Mesodermal cell (in vitro differentiated cells): ENCODE measurements at regions not wholly inside any gene's neighbourhood (a gene's known extent, or its start where the extent isn't known, plus 50 kb on each side); places are given as distances from the start of the nearest gene placed in this dataset.

Experiments used
- H3K27ac ChIP-seq: 2 replicates; pipeline ENCODE4 v1.7.0; 2013; ENCODE audit warnings: mild to moderate bottlenecking, low read depth, low read length, moderate library complexity; ENCODE audit not compliant: severe bottlenecking
- H3K36me3 ChIP-seq: 2 replicates; pipeline ENCODE4 v1.7.1; 2013; ENCODE audit warnings: mild to moderate bottlenecking, low read length, moderate library complexity; ENCODE audit not compliant: control insufficient read depth, insufficient read depth
- H3K4me1 ChIP-seq: one replicate; pipeline ENCODE4 v1.7.1; 2013; ENCODE audit warnings: mild to moderate bottlenecking, low read length; ENCODE audit not compliant: insufficient read depth, control insufficient read depth, poor library complexity, severe bottlenecking
- H3K4me3 ChIP-seq: 2 replicates; pipeline ENCODE4 v1.7.0; 2013; ENCODE audit warnings: low read length, control low read depth, mild to moderate bottlenecking; ENCODE audit not compliant: insufficient read depth, poor library complexity, severe bottlenecking; ENCODE audit errors: extremely low read depth
- H3K9me3 ChIP-seq: 2 replicates; pipeline ENCODE4 v1.7.1; 2013; ENCODE audit warnings: mild to moderate bottlenecking, low read length, moderate library complexity; ENCODE audit not compliant: control insufficient read depth
- WGBS, 2 experiments: methylation state at CpG; one replicate each; pipeline ENCODE4 v1.1.5; 2013; ENCODE audit warnings: missing lambda C conversion rate in 2 of 2; ENCODE audit not compliant: insufficient coverage in 2 of 2; 5-methylcytosine and 5-hydroxymethylcytosine counted together

GRCh38 chr5:168027007-168027406 lies 264.4 kb upstream of the WWC1 start:
- Histone ChIP-seq H3K27ac (no peak overlapping the region), H3K36me3 (no peaks in the 10 kb centered on the region), H3K9me3 (no peaks in the 10 kb centered on the region), H3K4me1 (no peaks in the 10 kb centered on the region), H3K4me3 (no peak overlapping the region)
- 78 to 84% methylated on average over 5 to 6 of the region's 6 CpGs for WGBS, 2 experiments

GRCh38 chr5:168030912-168031311 lies 260.5 kb upstream of the WWC1 start:
- no CpG with 5 or more reads among the region's 2 CpGs for WGBS, 2 experiments
- no peaks in the 10 kb centered on the region for H3K36me3 ChIP-seq
- no peak overlapping the region for H3K4me3 ChIP-seq
- no peaks in the 10 kb centered on the region for H3K4me1 ChIP-seq
- H3K27ac ChIP-seq, result no peak overlapping the region
- H3K9me3 ChIP-seq, result no peaks in the 10 kb centered on the region

GRCh38 chr5:168031614-168032013 lies 259.8 kb upstream of the WWC1 start:
- Histone ChIP-seq H3K4me1 (no peaks in the 10 kb centered on the region), H3K36me3 (no peaks in the 10 kb centered on the region), H3K4me3 (no peak overlapping the region), H3K27ac (no peak overlapping the region), H3K9me3 (no peaks in the 10 kb centered on the region)
- 82 to 100% methylated on average over 1 of the region's 1 CpG for WGBS, 2 experiments

GRCh38 chr5:168039039-168039438 lies 252.4 kb upstream of the WWC1 start:
- Histone ChIP-seq H3K27ac (no peak overlapping the region), H3K9me3 (no peaks in the 10 kb centered on the region), H3K4me3 (no peak overlapping the region), H3K36me3 (no peaks in the 10 kb centered on the region), H3K4me1 (no peaks in the 10 kb centered on the region)
- WGBS, 2 experiments, result 95 to 97% methylated on average over 10 of the region's 13 CpGs

- Histone ChIP-seq H3K9me3 (no peaks in the 10 kb centered on the region), H3K36me3 (no peaks in the 10 kb centered on the region), H3K4me3 (no peak overlapping the region), H3K4me1 (no peaks in the 10 kb centered on the region), H3K27ac (no peak overlapping the region)
- WGBS, 2 experiments, result 76 to 84% methylated on average over 7 to 12 of the region's 13 CpGs
These were observed 251.7 kb upstream of the WWC1 start for GRCh38 chr5:168039566-168040248.

- 83% methylated on average over 1 of the region's 2 CpGs; no CpG with 5 or more reads in 1 of the 2 experiments for WGBS, 2 experiments
- H3K27ac ChIP-seq, result no peak overlapping the region
- H3K9me3 ChIP-seq, result no peaks in the 10 kb centered on the region
- H3K36me3 ChIP-seq, result no peaks in the 10 kb centered on the region
- no peaks in the 10 kb centered on the region for H3K4me1 ChIP-seq
- H3K4me3 ChIP-seq, result no peak overlapping the region
These were observed 249.9 kb upstream of the WWC1 start for GRCh38 chr5:168041583-168041982.

- H3K36me3 ChIP-seq, result no peaks in the 10 kb centered on the region
- 87 to 89% methylated on average over 8 to 9 of the region's 12 CpGs for WGBS, 2 experiments
- no peaks in the 10 kb centered on the region for H3K9me3 ChIP-seq
- H3K4me1 ChIP-seq, result no peaks in the 10 kb centered on the region
- no peak overlapping the region for H3K4me3 ChIP-seq
- H3K27ac ChIP-seq, result no peak overlapping the region
These were observed 249.0 kb upstream of the WWC1 start for GRCh38 chr5:168042284-168043068.

- WGBS, 2 experiments, result 60 to 80% methylated on average over 1 of the region's 4 CpGs
These were observed 245.3 kb upstream of the WWC1 start for GRCh38 chr5:168046163-168046562.

GRCh38 chr5:168047043-168047668 lies 244.3 kb upstream of the WWC1 start:
- no peaks in the 10 kb centered on the region for H3K36me3 ChIP-seq
- 23% methylated on average over 10 to 11 of the region's 11 CpGs for WGBS, 2 experiments
- H3K4me3 ChIP-seq, result no peak overlapping the region
- H3K4me1 ChIP-seq, result no peaks in the 10 kb centered on the region
- H3K27ac ChIP-seq, result no peak overlapping the region
- no peaks in the 10 kb centered on the region for H3K9me3 ChIP-seq

More at GRCh38 chr5:168046163-168046562, 245.3 kb upstream of the WWC1 start:
- no peaks in the 10 kb centered on the region for H3K36me3 ChIP-seq
- H3K27ac ChIP-seq, result no peak overlapping the region
- H3K4me3 ChIP-seq, result no peak overlapping the region
- no peaks in the 10 kb centered on the region for H3K9me3 ChIP-seq
- no peaks in the 10 kb centered on the region for H3K4me1 ChIP-seq

- H3K27ac ChIP-seq, result no peak overlapping the region
- no peaks in the 10 kb centered on the region for H3K9me3 ChIP-seq
- no peak overlapping the region for H3K4me3 ChIP-seq
- 20% methylated on average over 1 of the region's 1 CpG; no CpG with 5 or more reads in 1 of the 2 experiments for WGBS, 2 experiments
- H3K36me3 ChIP-seq, result no peaks in the 10 kb centered on the region
- H3K4me1 ChIP-seq, result no peaks in the 10 kb centered on the region
These were observed 243.8 kb upstream of the WWC1 start for GRCh38 chr5:168047669-168048111.
